AG10803 (cell line): ENCODE measurements at regions not wholly inside any gene's neighbourhood (a gene's known extent, or its start where the extent isn't known, plus 50 kb on each side); places are given as distances from the start of the nearest gene placed in this dataset.

Source experiments
- DNase-seq: peaks from one replicate; pipeline ENCODE4 v3.0.0; 2010; ENCODE audit warnings: low read depth
- H3K4me3 ChIP-seq: 2 replicates; pipeline ENCODE4 v1.5.1; 2011; ENCODE audit warnings: mild to moderate bottlenecking, low read length, control low read depth
- TF ChIP-seq, protein P1 (sequence below): conservative IDR thresholded peaks from 2 replicates; pipeline ENCODE4 v1.5.1; 2011; ENCODE audit warnings: mild to moderate bottlenecking, low read length, control low read depth, inconsistent platforms

DNA sequence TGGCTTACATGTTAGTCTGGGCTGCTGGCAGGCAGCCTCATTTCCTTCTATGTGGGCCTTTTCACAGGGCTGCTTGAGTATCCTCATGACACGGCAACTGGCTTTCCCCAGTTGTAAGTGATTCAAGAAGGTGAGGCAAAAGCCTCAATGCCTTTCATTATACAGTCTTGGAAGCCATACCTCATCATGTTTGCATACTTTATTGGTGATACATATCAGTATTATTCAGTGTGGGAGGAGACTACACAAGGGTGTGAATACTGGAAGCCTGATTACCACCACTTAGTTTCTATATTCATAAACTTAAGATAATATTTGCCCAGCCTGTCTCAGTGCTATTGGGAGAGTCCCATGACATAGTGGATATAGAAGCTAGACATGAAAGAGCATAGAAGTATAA, 346.8 kb downstream of the SOX2 start:
- TF ChIP-seq, protein P1, sequence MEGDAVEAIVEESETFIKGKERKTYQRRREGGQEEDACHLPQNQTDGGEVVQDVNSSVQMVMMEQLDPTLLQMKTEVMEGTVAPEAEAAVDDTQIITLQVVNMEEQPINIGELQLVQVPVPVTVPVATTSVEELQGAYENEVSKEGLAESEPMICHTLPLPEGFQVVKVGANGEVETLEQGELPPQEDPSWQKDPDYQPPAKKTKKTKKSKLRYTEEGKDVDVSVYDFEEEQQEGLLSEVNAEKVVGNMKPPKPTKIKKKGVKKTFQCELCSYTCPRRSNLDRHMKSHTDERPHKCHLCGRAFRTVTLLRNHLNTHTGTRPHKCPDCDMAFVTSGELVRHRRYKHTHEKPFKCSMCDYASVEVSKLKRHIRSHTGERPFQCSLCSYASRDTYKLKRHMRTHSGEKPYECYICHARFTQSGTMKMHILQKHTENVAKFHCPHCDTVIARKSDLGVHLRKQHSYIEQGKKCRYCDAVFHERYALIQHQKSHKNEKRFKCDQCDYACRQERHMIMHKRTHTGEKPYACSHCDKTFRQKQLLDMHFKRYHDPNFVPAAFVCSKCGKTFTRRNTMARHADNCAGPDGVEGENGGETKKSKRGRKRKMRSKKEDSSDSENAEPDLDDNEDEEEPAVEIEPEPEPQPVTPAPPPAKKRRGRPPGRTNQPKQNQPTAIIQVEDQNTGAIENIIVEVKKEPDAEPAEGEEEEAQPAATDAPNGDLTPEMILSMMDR, result no peak
- no peak overlapping the region for H3K4me3 ChIP-seq
- DNase-seq, result no peak

- TF ChIP-seq, protein P1, result no peak
- no peak overlapping the region for H3K4me3 ChIP-seq
- no peak for DNase-seq
Observed at GRCh38 chr3:182063742-182064141, 352.0 kb downstream of the SOX2 start.

- TF ChIP-seq, protein P1, result no peak
- DNase-seq, result no peak
- no peak overlapping the region for H3K4me3 ChIP-seq
Observed at GRCh38 chr3:182067423-182067822, 355.7 kb downstream of the SOX2 start.

GRCh38 chr3:182078316-182078715, 366.6 kb downstream of the SOX2 start:
- H3K4me3 ChIP-seq, result no peak overlapping the region
- TF ChIP-seq, protein P1, result no peak
- DNase-seq, result no peak

DNA sequence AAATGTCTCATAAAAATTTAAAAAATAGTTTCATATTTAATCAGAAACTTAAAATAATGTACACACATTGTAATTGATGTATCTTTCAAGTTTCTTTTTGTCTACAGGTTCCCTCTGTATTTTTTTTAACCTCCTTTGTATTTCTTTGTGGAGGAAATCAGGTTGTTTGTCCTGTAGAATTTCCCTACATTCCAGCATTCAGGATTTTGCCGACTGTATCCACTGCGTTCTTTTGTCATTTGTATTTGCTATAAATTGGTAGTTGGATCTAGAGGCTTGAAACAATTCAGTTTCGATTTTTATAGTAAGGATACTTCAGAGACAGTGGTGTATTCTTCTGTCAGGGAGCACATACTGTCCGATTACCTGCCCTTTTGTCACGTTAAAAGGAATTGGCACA, 367.2 kb downstream of the SOX2 start:
- no peak overlapping the region for H3K4me3 ChIP-seq
- DNase-seq, result no peak
- TF ChIP-seq, protein P1, result no peak

- no peak for DNase-seq
Observed at GRCh38 chr3:182081096-182081495, 369.4 kb downstream of the SOX2 start.

GRCh38 chr3:182083112-182083511, 371.4 kb downstream of the SOX2 start:
- no peak overlapping the region for H3K4me3 ChIP-seq
- TF ChIP-seq, protein P1, result no peak
- peak; percentile 19 for DNase-seq

More at GRCh38 chr3:182081096-182081495, 369.4 kb downstream of the SOX2 start:
- TF ChIP-seq, protein P1, result no peak
- no peak overlapping the region for H3K4me3 ChIP-seq
